ENCODE measurements at regions not wholly inside any gene's neighbourhood (a gene's known extent, or its start where the extent isn't known, plus 50 kb on each side); places are given as distances from the start of the nearest gene placed in this dataset.

- H3K4me3 ChIP-seq (ENCODE audit: low read length) = no peak overlapping the region
- no peak overlapping the region for H3K9ac ChIP-seq (ENCODE audit: low read length)
- TF ChIP-seq CTCF (IDR thresholded peaks at IDR 0.05; ENCODE audit: low read length) = no peak
- no peaks in the 10 kb centered on the region for H4K20me1 ChIP-seq (ENCODE audit: insufficient read depth, low read length)
- H3K4me2 ChIP-seq (ENCODE audit: low read depth, low read length) = no peak overlapping the region
- H3K36me3 ChIP-seq (replicated peaks; ENCODE audit: insufficient read depth, low read length) = no peaks in the 10 kb centered on the region
- no peak overlapping the region for H2AFZ ChIP-seq (ENCODE audit: low read length)
- H3K9me3 ChIP-seq (replicated peaks; ENCODE audit: insufficient read depth, low read length) = no peaks in the 10 kb centered on the region
- H3K27ac ChIP-seq (ENCODE audit: low read length) = no peak overlapping the region
- no peaks in the 10 kb centered on the region for H3F3A ChIP-seq (ENCODE audit: insufficient read depth, low read length)
- H3K79me2 ChIP-seq (ENCODE audit: low read length) = no peaks in the 10 kb centered on the region
- no peaks in the 10 kb centered on the region for H3K9me2 ChIP-seq (replicated peaks; ENCODE audit: insufficient read depth, low read length)
- no peaks in the 10 kb centered on the region for H3K4me1 ChIP-seq (ENCODE audit: low read length)
- H3K27me3 ChIP-seq (replicated peaks; ENCODE audit: insufficient read depth, low read length) = no peaks in the 10 kb centered on the region
- no peak for DNase-seq
These were observed 74.2 kb upstream of the TYRP1 start for GRCh38 chr9:12618956-12619355.

- DNase-seq = no peak
- H3K4me2 ChIP-seq (ENCODE audit: low read depth, low read length) = no peak overlapping the region
- H2AFZ ChIP-seq (ENCODE audit: low read length) = no peak overlapping the region
- no peaks in the 10 kb centered on the region for H3K4me1 ChIP-seq (ENCODE audit: low read length)
- H3K4me3 ChIP-seq (ENCODE audit: low read length) = no peak overlapping the region
- H3K36me3 ChIP-seq (replicated peaks; ENCODE audit: insufficient read depth, low read length) = no peaks in the 10 kb centered on the region
- no peak overlapping the region for H3K27ac ChIP-seq (ENCODE audit: low read length)
- no peaks in the 10 kb centered on the region for H3K9me2 ChIP-seq (replicated peaks; ENCODE audit: insufficient read depth, low read length)
- H3K9me3 ChIP-seq (replicated peaks; ENCODE audit: insufficient read depth, low read length) = no peaks in the 10 kb centered on the region
- no peaks in the 10 kb centered on the region for H3K27me3 ChIP-seq (replicated peaks; ENCODE audit: insufficient read depth, low read length)
- no peak overlapping the region for H3K9ac ChIP-seq (ENCODE audit: low read length)
- no peaks in the 10 kb centered on the region for H3K79me2 ChIP-seq (ENCODE audit: low read length)
- H3F3A ChIP-seq (ENCODE audit: insufficient read depth, low read length) = no peaks in the 10 kb centered on the region
- TF ChIP-seq CTCF (IDR thresholded peaks at IDR 0.05; ENCODE audit: low read length) = no peak
- TF ChIP-seq EZH2 (optimal IDR thresholded peaks at IDR 0.05; ENCODE audit: low read depth, low read length) = no peak
- TF ChIP-seq EZH2phosphoT487 (IDR thresholded peaks at IDR 0.05; ENCODE audit: low read length) = no peak
- no peaks in the 10 kb centered on the region for H4K20me1 ChIP-seq (ENCODE audit: insufficient read depth, low read length)
These were observed 67.3 kb upstream of the TYRP1 start for GRCh38 chr9:12625844-12626243.

- Histone ChIP-seq H3K27ac (ENCODE audit: low read length) (no peak overlapping the region), H3K9me3 (replicated peaks; ENCODE audit: insufficient read depth, low read length) (no peaks in the 10 kb centered on the region), H3K27me3 (replicated peaks; ENCODE audit: insufficient read depth, low read length) (no peaks in the 10 kb centered on the region), H2AFZ (ENCODE audit: low read length) (no peak overlapping the region), H3K79me2 (ENCODE audit: low read length) (no peaks in the 10 kb centered on the region), H3K4me2 (ENCODE audit: low read depth, low read length) (no peak overlapping the region), H3K4me3 (ENCODE audit: low read length) (no peak overlapping the region), H4K20me1 (ENCODE audit: insufficient read depth, low read length) (no peaks in the 10 kb centered on the region), H3K9ac (ENCODE audit: low read length) (no peak overlapping the region), H3F3A (ENCODE audit: insufficient read depth, low read length) (no peaks in the 10 kb centered on the region), H3K4me1 (ENCODE audit: low read length) (no peaks in the 10 kb centered on the region), H3K36me3 (replicated peaks; ENCODE audit: insufficient read depth, low read length) (no peaks in the 10 kb centered on the region), H3K9me2 (replicated peaks; ENCODE audit: insufficient read depth, low read length) (no peaks in the 10 kb centered on the region)
- DNase-seq = no peak
- TF ChIP-seq EZH2 (optimal IDR thresholded peaks at IDR 0.05; ENCODE audit: low read depth, low read length) (no peak), EZH2phosphoT487 (IDR thresholded peaks at IDR 0.05; ENCODE audit: low read length) (no peak), CTCF (IDR thresholded peaks at IDR 0.05; ENCODE audit: low read length) (no peak)
These were observed 66.1 kb upstream of the TYRP1 start for GRCh38 chr9:12627096-12627495.

GRCh38 chr9:12628546-12628945 lies 64.6 kb upstream of the TYRP1 start:
- Histone ChIP-seq H3K27me3 (replicated peaks; ENCODE audit: insufficient read depth, low read length) (no peaks in the 10 kb centered on the region), H3F3A (ENCODE audit: insufficient read depth, low read length) (no peaks in the 10 kb centered on the region), H3K4me2 (ENCODE audit: low read depth, low read length) (no peak overlapping the region), H3K27ac (ENCODE audit: low read length) (no peak overlapping the region), H3K9me2 (replicated peaks; ENCODE audit: insufficient read depth, low read length) (no peaks in the 10 kb centered on the region), H3K4me3 (ENCODE audit: low read length) (no peak overlapping the region), H3K9me3 (replicated peaks; ENCODE audit: insufficient read depth, low read length) (no peaks in the 10 kb centered on the region), H2AFZ (ENCODE audit: low read length) (no peak overlapping the region), H3K9ac (ENCODE audit: low read length) (no peak overlapping the region), H3K36me3 (replicated peaks; ENCODE audit: insufficient read depth, low read length) (no peaks in the 10 kb centered on the region), H3K79me2 (ENCODE audit: low read length) (no peaks in the 10 kb centered on the region), H4K20me1 (ENCODE audit: insufficient read depth, low read length) (no peaks in the 10 kb centered on the region), H3K4me1 (ENCODE audit: low read length) (no peaks in the 10 kb centered on the region)
- no peak for DNase-seq
- no peak for TF ChIP-seq EZH2phosphoT487 (IDR thresholded peaks at IDR 0.05; ENCODE audit: low read length)
- no peak for TF ChIP-seq CTCF (IDR thresholded peaks at IDR 0.05; ENCODE audit: low read length)

Data from MM.1S (cell line).